AG08396 (cell line): ENCODE measurements at regions not wholly inside any gene's neighbourhood (a gene's known extent, or its start where the extent isn't known, plus 50 kb on each side); places are given as distances from the start of the nearest gene placed in this dataset.
"Not testable (repeated sequence)": the region's sequence is repeated elsewhere in the genome, so short reads cannot be mapped to it uniquely, and the experiment has no call there.

ENCODE experiments used
- DNase-seq: peaks from one replicate; pipeline ENCODE4 v3.0.0; 2012; ENCODE audit warnings: low spot score, mixed read lengths

DNA sequence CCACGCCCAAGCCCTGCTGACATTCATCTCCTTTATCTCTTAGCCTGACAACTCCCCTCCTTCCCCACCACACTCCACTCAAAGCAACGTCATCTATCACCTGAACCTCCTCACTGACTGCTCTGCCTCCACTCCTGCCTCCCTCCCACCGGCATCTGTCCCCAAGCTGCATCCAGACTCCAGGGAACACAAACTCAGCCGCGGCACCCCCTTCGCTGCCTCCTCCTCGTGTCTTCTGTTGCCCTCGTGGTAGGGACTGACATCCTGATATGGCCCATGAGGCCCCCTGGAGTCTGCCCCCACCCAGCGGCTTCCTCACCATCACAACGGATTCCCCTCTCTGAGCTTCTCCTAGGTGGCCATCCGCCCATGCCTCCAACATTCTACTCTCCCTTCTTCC, 101.0 kb upstream of the TAS2R1 start:
- no peak for DNase-seq

GRCh38 chr5:9728261-9728660, 98.1 kb upstream of the TAS2R1 start:
- no peak for DNase-seq

DNA sequence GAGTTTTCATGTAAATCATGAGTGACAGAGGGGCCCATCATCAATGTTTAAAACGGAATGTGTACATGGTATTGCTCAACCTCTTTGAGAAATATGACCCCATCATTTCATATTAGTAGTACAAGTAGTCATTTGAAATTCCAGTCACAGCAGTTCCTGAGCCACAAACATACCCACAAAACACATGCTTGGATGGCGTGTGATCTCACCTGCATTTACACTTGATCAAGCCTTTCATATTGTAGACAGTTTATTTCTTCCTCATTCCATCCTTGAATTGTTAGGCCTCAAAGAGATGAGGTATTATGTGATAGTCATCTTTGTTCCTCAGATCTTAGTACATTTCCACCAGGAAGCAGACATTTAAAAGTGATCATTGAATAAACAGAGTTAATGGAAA, 96.8 kb upstream of the TAS2R1 start:
- no peak for DNase-seq

DNA sequence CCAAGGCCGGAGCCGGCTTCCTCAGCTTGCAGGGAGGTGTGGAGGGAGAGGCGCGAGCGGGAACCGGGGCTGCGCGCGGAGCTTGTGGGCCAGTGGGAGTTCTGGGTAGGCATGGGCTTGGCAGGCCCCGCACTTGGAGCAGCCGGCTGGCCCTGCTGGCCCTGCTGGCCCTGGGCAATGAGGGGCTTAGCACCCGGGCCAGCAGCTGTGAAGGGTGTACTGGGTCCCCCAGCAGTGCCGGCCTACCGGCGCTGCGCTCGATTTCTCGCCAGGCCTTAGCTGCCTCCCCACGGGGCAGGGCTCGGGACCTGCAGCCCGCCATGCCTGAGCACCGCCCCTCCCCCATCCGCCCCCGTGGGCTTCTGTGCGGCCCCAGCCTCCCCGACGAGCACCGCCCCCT, 95.1 kb upstream of the TAS2R1 start:
- DNase-seq, result not testable (repeated sequence)

DNA sequence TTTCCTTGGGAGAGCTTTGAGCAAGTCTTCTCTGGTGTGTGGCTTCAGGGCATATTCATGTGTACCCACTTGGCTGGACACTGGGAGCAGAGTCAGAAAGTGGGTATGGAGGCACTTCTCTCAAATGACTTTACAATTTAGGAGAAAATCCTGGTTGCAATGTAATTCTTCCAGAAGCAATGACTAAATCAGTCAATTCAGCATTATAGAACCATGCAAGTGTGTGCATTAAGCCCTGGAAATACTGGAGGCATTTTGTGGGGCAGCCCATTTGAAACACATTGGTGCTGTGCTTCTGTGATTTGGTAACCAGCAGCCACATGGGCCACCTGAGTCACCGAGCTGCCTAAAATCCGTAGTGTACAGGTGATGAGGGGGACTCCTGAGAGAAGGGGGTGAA, 94.6 kb upstream of the TAS2R1 start:
- DNase-seq, result no peak

GRCh38 chr5:9722601-9723180, 92.5 kb upstream of the TAS2R1 start:
- no peak for DNase-seq

GRCh38 chr5:9721161-9721560, 91.0 kb upstream of the TAS2R1 start:
- DNase-seq, result no peak

DNA sequence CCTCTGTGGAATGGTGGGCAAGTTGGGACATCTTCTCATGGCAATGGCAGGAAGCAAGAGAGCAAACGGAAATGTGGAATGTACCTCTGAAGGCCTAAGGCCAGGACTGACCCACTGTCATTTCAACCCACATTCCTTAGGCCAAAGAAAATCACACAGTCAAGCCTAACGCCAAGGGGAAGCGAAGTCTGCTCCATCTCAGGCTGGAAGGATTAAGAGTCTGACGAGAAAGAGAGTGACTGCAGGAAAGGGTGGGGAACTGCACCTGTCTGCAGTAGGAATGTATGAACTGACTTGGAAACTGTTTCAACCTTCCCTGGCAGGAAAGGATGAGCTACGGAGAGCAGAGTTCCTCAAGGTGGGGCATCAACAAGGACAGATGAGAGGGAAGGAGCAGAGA, 90.2 kb upstream of the TAS2R1 start:
- no peak for DNase-seq

DNA sequence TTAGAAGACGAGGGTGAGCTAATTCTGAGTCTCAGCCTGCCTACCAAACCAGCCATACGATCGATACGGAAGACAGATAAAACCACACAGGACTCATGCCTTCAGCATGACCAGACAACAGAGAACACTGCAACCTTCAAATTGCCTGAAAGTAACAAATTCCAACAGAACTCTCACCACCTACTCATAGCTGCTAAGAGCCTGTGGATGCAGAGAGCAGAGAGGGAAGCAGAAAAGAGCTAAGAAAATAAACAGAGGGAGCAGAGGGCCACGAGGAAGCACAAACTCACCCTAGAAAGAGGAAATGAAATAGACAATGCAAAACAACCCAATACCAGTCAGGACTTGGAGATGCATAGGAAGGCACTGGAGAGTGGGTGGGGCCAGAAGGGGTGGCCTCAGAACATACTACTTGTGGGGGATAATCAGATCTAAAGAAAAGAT, 86.7 kb upstream of the TAS2R1 start:
- DNase-seq, result peak; percentile 75

GRCh38 chr5:9715891-9716335, 85.8 kb upstream of the TAS2R1 start:
- peak; percentile 73 for DNase-seq

DNA sequence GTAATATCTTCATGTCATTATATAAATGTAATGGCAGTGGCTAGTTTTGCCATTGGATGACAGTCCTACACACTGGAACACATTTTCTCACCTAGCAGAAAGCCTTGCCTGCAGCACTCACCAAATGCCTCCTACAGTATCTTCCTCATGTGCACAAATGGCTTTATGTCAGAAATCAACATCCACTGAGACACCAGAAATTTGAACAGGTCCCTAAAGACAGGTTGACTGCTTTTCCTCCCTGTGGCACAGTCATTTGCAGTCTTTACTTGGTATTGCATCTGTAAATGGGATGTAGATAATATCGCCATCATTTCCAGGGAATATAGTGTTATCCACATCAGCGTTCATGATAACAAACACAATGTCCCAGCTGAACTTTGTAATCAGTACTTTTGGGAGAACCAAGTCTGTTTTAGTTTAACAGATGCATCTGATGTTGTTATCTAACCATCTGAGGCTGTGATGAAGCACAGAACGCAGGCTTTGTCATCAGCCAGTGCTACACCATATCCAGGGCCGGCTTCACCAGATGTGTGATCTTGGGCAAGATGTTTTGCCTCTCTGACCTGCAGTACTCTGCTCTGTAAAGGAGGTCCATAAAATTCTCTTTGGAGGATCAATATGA, 83.9 kb upstream of the TAS2R1 start:
- DNase-seq, result no peak

DNA sequence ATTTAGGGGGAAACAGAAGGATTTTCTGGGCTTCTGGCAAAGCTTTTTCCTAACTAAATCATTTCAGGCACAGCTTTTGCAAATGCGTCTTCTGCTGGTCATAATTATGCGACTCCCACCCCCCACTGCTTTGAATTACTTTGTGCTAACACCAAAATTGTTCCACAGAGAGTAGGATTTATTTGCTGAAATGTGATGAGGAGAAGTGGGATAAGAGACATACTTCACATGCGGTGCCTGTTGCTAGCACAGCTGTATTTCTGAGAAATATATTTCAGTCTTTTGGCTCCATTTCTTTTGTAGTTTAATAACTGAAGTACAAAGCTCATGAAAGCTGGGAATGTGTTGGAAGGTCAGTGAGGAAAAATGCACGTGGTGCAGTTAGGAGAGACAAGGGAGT, 83.2 kb upstream of the TAS2R1 start:
- DNase-seq, result no peak

DNA sequence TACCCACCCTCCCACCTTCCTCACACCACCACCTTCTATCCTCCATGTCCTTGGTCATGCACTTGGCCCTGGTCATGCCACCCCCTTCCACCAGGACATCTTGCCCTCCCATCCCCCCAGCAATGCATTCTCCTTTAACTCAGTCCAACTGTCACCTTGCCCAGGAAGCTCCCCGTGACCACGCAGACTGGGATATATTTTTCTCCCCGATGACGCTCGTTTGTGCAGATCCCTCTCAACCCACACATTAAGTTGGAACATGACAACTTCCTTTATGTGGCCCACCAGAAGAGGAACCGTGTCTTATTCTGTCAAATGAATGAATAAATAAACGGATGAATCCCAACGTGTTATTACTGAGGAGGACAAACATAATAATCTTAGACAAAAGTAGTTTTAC, 82.8 kb upstream of the TAS2R1 start:
- peak; percentile 29 for DNase-seq

DNA sequence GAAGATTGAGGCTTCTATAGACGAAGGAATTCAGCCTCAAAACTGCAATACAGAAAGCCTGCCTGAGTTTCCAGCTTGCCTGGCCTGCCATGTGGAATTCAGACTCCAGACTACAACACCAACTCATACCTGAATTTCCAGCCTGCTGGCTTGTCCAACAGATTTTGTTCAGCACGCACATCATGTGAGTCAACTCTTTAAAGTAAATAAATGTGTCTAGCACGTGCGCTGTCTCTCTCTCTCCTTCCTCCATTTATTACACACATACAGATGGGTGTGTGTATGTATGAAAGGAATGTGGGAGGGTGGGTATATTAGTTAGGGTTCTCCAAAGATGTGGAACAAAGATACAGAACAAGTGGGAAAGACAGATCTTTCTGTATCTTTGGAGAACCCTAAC, 82.4 kb upstream of the TAS2R1 start:
- DNase-seq, result peak; percentile 68

GRCh38 chr5:9710069-9710468, 79.9 kb upstream of the TAS2R1 start:
- DNase-seq, result no peak

GRCh38 chr5:9707732-9708462, 77.7 kb upstream of the TAS2R1 start:
- DNase-seq, result no peak

GRCh38 chr5:9699681-9700080, 69.5 kb upstream of the TAS2R1 start:
- no peak for DNase-seq

DNA sequence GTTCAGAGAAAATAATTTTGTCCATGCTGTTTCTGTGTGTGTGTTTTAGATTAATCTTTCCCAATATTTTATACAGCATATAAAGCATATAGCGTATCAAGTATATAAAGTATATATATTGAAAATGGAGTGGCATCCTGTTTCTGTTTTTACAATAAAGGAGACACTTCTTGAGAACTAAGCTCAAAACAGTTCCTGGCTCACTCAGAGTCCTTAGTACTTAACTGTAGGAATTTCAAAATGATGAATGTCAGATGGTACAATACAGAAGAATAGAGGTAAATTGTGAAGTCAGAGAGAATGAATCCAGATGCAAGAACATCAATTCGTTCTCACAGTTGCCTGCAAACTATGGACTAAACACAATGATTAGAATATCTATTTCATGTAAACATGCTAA, 68.7 kb upstream of the TAS2R1 start:
- DNase-seq, result no peak

DNA sequence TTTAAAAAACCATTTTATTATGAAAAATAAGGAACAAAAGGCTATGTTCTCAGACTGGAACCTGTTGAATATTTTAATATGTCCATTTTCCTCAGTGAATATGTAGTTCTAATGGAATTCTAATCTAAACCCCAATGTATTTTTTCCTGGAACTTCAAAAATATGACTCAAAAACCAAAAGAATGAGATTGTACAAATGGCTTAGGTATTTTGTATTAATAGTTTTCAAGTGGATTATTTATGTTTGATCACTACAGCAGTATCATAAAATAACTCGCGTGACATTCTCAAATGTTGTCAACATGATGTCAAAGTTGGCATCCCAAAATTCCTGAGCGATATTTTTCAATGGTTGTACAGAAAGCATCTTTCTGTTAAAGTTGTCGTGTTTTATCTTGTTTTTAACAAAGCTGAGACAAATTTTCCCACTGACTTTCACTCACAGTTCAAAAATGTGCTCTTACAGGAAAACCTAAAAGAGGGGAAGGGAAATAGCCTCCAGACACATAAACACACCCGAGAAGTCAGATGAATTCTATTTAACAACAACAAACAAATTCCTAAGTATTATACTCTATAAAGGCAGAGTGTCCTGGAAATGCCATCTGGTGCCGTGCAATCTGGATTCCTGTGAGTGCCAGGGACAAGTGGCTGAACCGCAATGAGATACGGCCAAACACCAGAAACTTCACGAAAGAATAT, 68.1 kb upstream of the TAS2R1 start:
- peak; percentile 23 for DNase-seq

DNA sequence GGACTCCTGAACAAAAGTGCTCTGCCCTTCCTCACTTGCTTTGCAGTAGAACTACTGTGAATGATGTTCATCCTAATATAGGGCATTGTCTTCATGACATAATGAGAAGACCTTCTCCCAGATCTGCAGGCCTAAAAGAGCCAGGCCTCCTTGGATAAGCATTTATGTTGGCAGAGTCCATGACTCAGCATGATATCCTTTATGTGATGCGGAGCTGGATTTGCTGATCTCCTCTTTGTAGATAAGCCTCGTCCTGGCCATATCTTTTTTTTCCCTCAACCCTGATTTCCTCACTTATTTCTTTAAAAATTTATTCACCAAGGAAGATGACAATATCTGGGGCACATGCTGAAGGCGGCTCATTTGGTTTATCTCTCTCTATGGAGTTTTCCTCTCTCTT, 62.4 kb upstream of the TAS2R1 start:
- no peak for DNase-seq

DNA sequence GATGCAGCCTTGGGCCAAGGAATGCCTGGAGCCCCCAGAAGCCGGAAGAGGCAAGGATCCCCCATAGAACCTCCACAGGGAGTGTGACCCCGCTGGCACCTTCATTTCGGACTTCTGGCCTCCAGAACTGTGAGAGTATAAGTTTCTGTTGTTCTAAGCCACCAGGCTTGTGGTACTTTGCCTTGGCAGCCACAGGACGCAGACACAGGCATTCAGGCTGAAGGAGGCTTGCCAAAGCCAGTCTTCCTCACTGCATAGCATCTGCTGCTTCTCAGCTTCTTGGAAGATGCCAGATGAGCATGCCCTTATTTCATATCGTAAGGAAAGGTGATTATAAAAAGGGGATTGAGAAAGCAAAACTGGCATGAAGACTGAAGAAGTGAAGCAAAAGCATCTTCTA, 61.1 kb upstream of the TAS2R1 start:
- no peak for DNase-seq

- no peak for DNase-seq
These were observed 60.6 kb upstream of the TAS2R1 start for GRCh38 chr5:9690751-9691150.

DNA sequence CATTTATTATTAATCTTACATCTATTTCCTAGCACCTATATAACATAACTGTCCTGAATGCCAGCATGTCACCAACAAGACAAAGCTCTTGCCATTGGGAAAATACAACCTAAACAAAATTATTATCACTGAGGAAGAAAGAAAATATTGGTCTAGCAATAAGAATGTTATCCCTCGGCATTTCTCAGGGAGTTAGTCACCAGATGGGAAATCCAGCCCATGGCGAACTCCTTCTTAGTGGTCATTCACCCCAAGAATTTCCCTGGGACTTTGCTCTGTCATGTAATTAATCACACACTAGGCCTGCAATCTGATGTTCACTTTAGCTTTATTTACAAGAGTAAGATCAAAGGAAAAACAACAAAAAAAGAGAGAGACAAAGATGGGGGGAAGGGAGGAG, 56.1 kb upstream of the TAS2R1 start:
- DNase-seq, result peak; percentile 34
